Fibroblast of lung (primary cell): ENCODE measurements at regions not wholly inside any gene's neighbourhood (a gene's known extent, or its start where the extent isn't known, plus 50 kb on each side); places are given as distances from the start of the nearest gene placed in this dataset.

Experiments
- DNase-seq, 2 donors: peaks; one replicate each; pipeline versions ENCODE4 v3.0.0 to v3.0.0-alpha.2; 2010; ENCODE audit warnings: low read depth in 2 of 2
- H2AFZ ChIP-seq: 2 replicates; pipeline ENCODE4 v1.5.1; 2012; ENCODE audit warnings: low read length, control low read depth, inconsistent platforms
- H3K27ac ChIP-seq: 2 replicates; pipeline ENCODE4 v1.5.1; 2011; ENCODE audit warnings: low read length, control low read depth; ENCODE audit not compliant: insufficient read depth
- H3K27me3 ChIP-seq: 2 replicates; pipeline ENCODE4 v1.5.1; 2011; ENCODE audit warnings: mild to moderate bottlenecking, low read length; ENCODE audit not compliant: control insufficient read depth, insufficient read depth
- H3K36me3 ChIP-seq: 2 replicates; pipeline ENCODE4 v1.5.1; 2011; ENCODE audit warnings: low read length; ENCODE audit not compliant: control insufficient read depth, insufficient read depth
- H3K4me1 ChIP-seq: 2 replicates; pipeline ENCODE4 v1.5.1; 2011; ENCODE audit warnings: low read length; ENCODE audit not compliant: control insufficient read depth, insufficient read depth; ENCODE audit errors: extremely low read depth
- H3K4me2 ChIP-seq: 2 replicates; pipeline ENCODE4 v1.5.1; 2011; ENCODE audit warnings: low read length, control low read depth; ENCODE audit not compliant: insufficient read depth; ENCODE audit errors: extremely low read depth
- H3K4me3 ChIP-seq, 4 experiments: fragments of 200-600 bp in 1 of 4; sonication (generic) in 1 of 4; replicated peaks in 1 of 4; 2 replicates each; pipeline ENCODE4 v1.5.1; 2011 to 2016; ENCODE audit warnings: low read length in 4 of 4, low read depth in 3 of 4, mild to moderate bottlenecking in 3 of 4, control low read depth in 2 of 4, inconsistent platforms in 1 of 4, mixed read lengths in 1 of 4; ENCODE audit not compliant: insufficient read depth in 1 of 4; ENCODE audit errors: control extremely low read depth in 1 of 4
- H3K79me2 ChIP-seq: 2 replicates; pipeline ENCODE4 v1.5.1; 2012; ENCODE audit warnings: mild to moderate bottlenecking, low read length, inconsistent platforms; ENCODE audit not compliant: control insufficient read depth, insufficient read depth
- H3K9ac ChIP-seq: 2 replicates; pipeline ENCODE4 v1.5.1; 2011; ENCODE audit warnings: mild to moderate bottlenecking, low read length, control low read depth; ENCODE audit not compliant: insufficient read depth
- H3K9me3 ChIP-seq: 2 replicates; pipeline ENCODE4 v1.5.1; 2012; ENCODE audit warnings: low read depth, low read length; ENCODE audit not compliant: control insufficient read depth, insufficient read depth
- H4K20me1 ChIP-seq: 2 replicates; pipeline ENCODE4 v1.5.1; 2011; ENCODE audit warnings: low read length; ENCODE audit not compliant: control insufficient read depth, insufficient read depth; ENCODE audit errors: extremely low read depth
- EZH2 ChIP-seq: IDR thresholded peaks from 2 replicates; pipeline ENCODE4 v1.5.1; 2012; ENCODE audit warnings: low read length, control low read depth, mild to moderate bottlenecking; ENCODE audit errors: missing control alignments
- TF ChIP-seq, protein P1 (sequence below), 2 donors: IDR thresholded peaks in 1 of 2; conservative IDR thresholded peaks in 1 of 2; 1 replicate in 1 of 2; 2 replicates in 1 of 2; pipeline ENCODE4 v1.5.1; 2011 to 2012; ENCODE audit warnings: low read length in 2 of 2, control low read depth in 1 of 2, inconsistent platforms in 1 of 2, low read depth in 1 of 2, mild to moderate bottlenecking in 1 of 2

DNA sequence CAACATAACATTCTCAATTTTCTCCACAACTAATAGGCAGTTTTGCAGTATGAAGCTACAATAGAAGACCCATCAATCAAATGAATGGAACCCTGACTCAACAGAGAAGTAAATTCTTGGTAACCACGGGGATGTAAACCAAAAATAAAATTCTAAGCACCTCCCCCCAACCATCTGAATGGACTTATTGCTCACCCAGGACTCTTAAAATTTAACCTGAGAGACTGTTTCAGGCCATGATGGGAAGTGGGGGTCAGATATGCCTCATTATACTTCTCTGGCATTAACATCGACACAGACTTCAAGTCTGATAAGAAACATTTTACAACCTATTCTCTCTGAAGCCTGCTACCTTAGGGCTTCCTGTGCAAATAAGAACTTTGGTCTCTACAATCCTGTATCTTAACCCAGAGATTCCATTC, 620.9 kb downstream of the TLL1 start:
- TF ChIP-seq, protein P1, sequence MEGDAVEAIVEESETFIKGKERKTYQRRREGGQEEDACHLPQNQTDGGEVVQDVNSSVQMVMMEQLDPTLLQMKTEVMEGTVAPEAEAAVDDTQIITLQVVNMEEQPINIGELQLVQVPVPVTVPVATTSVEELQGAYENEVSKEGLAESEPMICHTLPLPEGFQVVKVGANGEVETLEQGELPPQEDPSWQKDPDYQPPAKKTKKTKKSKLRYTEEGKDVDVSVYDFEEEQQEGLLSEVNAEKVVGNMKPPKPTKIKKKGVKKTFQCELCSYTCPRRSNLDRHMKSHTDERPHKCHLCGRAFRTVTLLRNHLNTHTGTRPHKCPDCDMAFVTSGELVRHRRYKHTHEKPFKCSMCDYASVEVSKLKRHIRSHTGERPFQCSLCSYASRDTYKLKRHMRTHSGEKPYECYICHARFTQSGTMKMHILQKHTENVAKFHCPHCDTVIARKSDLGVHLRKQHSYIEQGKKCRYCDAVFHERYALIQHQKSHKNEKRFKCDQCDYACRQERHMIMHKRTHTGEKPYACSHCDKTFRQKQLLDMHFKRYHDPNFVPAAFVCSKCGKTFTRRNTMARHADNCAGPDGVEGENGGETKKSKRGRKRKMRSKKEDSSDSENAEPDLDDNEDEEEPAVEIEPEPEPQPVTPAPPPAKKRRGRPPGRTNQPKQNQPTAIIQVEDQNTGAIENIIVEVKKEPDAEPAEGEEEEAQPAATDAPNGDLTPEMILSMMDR (conservative IDR thresholded peaks at IDR 0.05 in 1 of 2, IDR thresholded peaks at IDR 0.05 in 1 of 2; ENCODE audit: low read depth in 1 of 2, low read length in 2 of 2), result no peak
- no peak for TF ChIP-seq EZH2
- no peaks in the 10 kb centered on the region for H3K36me3 ChIP-seq

DNA sequence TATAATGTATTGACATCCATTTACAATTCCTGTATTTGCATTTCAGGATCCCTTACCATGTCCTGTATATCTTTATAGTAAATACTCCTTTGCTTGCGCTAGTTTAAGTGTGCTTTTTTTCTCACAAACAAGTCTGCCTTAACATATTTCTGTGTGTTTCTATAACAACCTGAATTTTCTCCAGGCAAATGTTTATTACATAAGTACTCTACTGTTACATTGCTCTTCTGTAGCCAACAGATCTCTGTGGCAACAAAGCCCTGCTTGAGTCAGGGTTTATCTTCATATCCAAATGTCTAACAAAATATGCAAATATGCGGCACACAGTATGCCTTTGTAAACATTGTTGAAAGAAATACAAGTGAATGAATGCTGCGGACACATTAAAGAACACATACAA, 625.5 kb downstream of the TLL1 start:
- Histone ChIP-seq H4K20me1 (no peaks in the 10 kb centered on the region), H3K4me1 (no peaks in the 10 kb centered on the region), H3K79me2 (no peaks in the 10 kb centered on the region), H2AFZ (no peak overlapping the region), H3K9me3 (no peaks in the 10 kb centered on the region), H3K27ac (no peak overlapping the region), H3K9ac (no peak overlapping the region), H3K4me3 (no peak overlapping the region), H3K36me3 (no peaks in the 10 kb centered on the region), H3K27me3 (no peaks in the 10 kb centered on the region), H3K4me2 (no peak overlapping the region)
- peak; percentile 13 to 18 for DNase-seq
- no peak for TF ChIP-seq EZH2
- TF ChIP-seq, protein P1 (conservative IDR thresholded peaks at IDR 0.05 in 1 of 2, IDR thresholded peaks at IDR 0.05 in 1 of 2; ENCODE audit: low read depth in 1 of 2, low read length in 2 of 2), result no peak

More for the DNA sequence above, 620.9 kb downstream of the TLL1 start:
- Histone ChIP-seq H3K9me3 (no peaks in the 10 kb centered on the region), H3K27me3 (no peaks in the 10 kb centered on the region), H3K4me2 (no peak overlapping the region), H3K9ac (no peak overlapping the region), H2AFZ (no peak overlapping the region), H3K4me3 (no peak overlapping the region), H4K20me1 (no peaks in the 10 kb centered on the region), H3K79me2 (no peaks in the 10 kb centered on the region), H3K27ac (no peak overlapping the region), H3K4me1 (no peaks in the 10 kb centered on the region)
- DNase-seq, result peak; percentile 6 to 24

DNA sequence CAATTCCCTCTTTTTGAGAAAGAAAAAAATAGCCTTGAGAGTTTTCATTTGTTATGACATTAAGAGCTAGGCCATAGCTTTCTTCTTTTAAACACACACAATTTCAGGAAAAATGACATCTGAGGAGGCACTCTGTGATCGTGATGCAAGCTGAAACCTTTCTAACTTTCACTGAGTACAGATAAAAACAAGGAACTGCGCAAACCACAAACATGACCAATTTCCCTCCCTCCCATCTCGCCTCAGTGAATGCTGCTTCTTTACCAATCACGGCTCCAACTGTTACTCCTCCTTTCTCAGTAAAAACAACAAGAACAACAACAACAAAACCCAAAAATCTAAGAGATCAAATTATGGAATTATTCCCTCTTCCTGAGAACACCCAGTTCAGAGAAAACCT, 626.8 kb downstream of the TLL1 start:
- Histone ChIP-seq H3K36me3 (no peaks in the 10 kb centered on the region), H3K79me2 (no peaks in the 10 kb centered on the region), H3K4me1 (no peaks in the 10 kb centered on the region), H3K27me3 (no peaks in the 10 kb centered on the region), H3K4me3 (no peak overlapping the region), H3K9ac (no peak overlapping the region), H4K20me1 (no peaks in the 10 kb centered on the region), H2AFZ (no peak overlapping the region), H3K9me3 (no peaks in the 10 kb centered on the region), H3K4me2 (no peak overlapping the region), H3K27ac (no peak overlapping the region)
- DNase-seq, result no peak
- no peak for TF ChIP-seq EZH2
- TF ChIP-seq, protein P1 (conservative IDR thresholded peaks at IDR 0.05 in 1 of 2, IDR thresholded peaks at IDR 0.05 in 1 of 2; ENCODE audit: low read depth in 1 of 2, low read length in 2 of 2), result no peak
